A673 (cell line): ENCODE measurements at regions not wholly inside any gene's neighbourhood (a gene's known extent, or its start where the extent isn't known, plus 50 kb on each side); places are given as distances from the start of the nearest gene placed in this dataset.

Experiments used
- BruUV-seq: library from RNA; stranded (reverse); fragments of 400-500 nt; replicated peaks from 2 replicates; lab custom pipeline; 2021; lab: Mats Ljungman, UMichigan
- CTCF ChIA-PET: fragments of 300-600 bp; sonication (Branson Sonifier 250); formaldehyde crosslinking; loops from one replicate; lab custom pipeline; 2022; ENCODE audit warnings: antibody characterized with exemption; lab: Charles Lee
- POLR2A ChIA-PET: fragments of 300-600 bp; sonication (Branson Sonifier 250); formaldehyde crosslinking; loops from one replicate; lab custom pipeline; 2022; ENCODE audit warnings: antibody characterized with exemption; ENCODE audit not compliant: low non-redundant PET; lab: Charles Lee
- DNase-seq: peaks from one replicate; pipeline ENCODE4 v3.0.0-alpha.2; 2015; ENCODE audit warnings: low spot score
- H3K27ac ChIP-seq: fragments of 200-600 bp; sonication (generic); 2 replicates; pipeline ENCODE4 v1.5.1; 2016; ENCODE audit warnings: mixed run types, low read depth, mild to moderate bottlenecking, mixed read lengths, antibody characterized with exemption, low read length; ENCODE audit not compliant: poor library complexity, severe bottlenecking
- H3K27me3 ChIP-seq: fragments of 200-600 bp; sonication (generic); replicated peaks from 2 replicates; pipeline ENCODE4 v1.6.1; 2017; ENCODE audit warnings: mixed run types, low read depth, mild to moderate bottlenecking, mixed read lengths, antibody characterized with exemption, low read length; ENCODE audit not compliant: insufficient read depth, poor library complexity
- H3K36me3 ChIP-seq: fragments of 200-600 bp; sonication (generic); 2 replicates; pipeline ENCODE4 v1.6.1; 2016; ENCODE audit warnings: mixed run types, mild to moderate bottlenecking, mixed read lengths, antibody characterized with exemption, low read length; ENCODE audit not compliant: insufficient read depth, poor library complexity, severe bottlenecking
- H3K4me1 ChIP-seq: fragments of 200-600 bp; sonication (generic); 2 replicates; pipeline ENCODE4 v1.6.1; 2017; ENCODE audit warnings: mixed run types, mild to moderate bottlenecking, mixed read lengths, antibody characterized with exemption, low read length; ENCODE audit not compliant: insufficient read depth, poor library complexity, severe bottlenecking
- H3K4me3 ChIP-seq: fragments of 200-600 bp; sonication (generic); 2 replicates; pipeline ENCODE4 v1.5.1; 2016; ENCODE audit warnings: low read depth, mixed run types, mild to moderate bottlenecking, mixed read lengths, low read length; ENCODE audit not compliant: poor library complexity, severe bottlenecking
- H3K9me3 ChIP-seq: fragments of 200-600 bp; sonication (generic); 2 replicates; pipeline ENCODE4 v1.6.1; 2016; ENCODE audit warnings: mixed run types, low read depth, mild to moderate bottlenecking, mixed read lengths, antibody characterized with exemption, low read length; ENCODE audit not compliant: poor library complexity, severe bottlenecking
- EZH2 ChIP-seq: fragments of 200-600 bp; sonication (generic); IDR thresholded peaks from 2 replicates; pipeline ENCODE4 v1.6.1; 2017; ENCODE audit warnings: borderline replicate concordance, low read depth, mild to moderate bottlenecking, mixed read lengths, antibody characterized with exemption, low read length; ENCODE audit not compliant: poor library complexity, severe bottlenecking
- intact Hi-C: fragments of 100-400 bp; cut with micrococcal nuclease; formaldehyde crosslinking; loops from one replicate; pipeline ENCODE4 v1.10.0; 2022; ENCODE audit not compliant: unreplicated experiment
- TF ChIP-seq, protein P1 (sequence below): fragments of 300-800, 200-600 bp; sonication (generic); conservative IDR thresholded peaks from 2 replicates; pipeline ENCODE4 v1.5.1; 2017; ENCODE audit warnings: low read depth, mild to moderate bottlenecking, antibody characterized with exemption, low read length, moderate library complexity, mixed read lengths

DNA sequence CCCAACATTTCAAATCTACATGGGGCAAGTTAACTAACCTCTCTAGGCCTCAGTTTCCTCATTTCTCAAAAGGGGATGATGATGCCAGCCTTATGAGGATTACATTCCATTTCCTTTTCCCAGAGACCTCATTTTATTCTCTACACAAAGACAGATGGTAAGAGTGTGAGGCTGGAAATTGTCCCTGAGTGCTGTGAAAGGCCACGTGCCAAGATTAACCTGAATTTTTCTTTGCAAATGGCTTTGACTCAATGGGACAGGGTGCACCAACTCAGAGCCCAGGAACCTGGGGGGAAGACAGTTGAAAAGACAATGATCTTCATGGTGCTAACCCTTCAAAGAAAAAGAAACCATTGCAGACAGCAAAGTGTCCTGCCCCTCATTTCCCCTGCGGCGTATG lies 332.8 kb downstream of the TMEM114 start:
- no peak overlapping the region for H3K4me3 ChIP-seq
- no TSS peak for BruUV-seq
- CTCF ChIA-PET: no interaction called here
- POLR2A ChIA-PET: no interaction called here
- H3K36me3 ChIP-seq: no peaks in the 10 kb centered on the region
- H3K9me3 ChIP-seq: no peaks in the 10 kb centered on the region
- no peak overlapping the region for H3K27ac ChIP-seq
- H3K4me1 ChIP-seq: no peaks in the 10 kb centered on the region
- no peak for TF ChIP-seq EZH2
- TF ChIP-seq, protein P1, sequence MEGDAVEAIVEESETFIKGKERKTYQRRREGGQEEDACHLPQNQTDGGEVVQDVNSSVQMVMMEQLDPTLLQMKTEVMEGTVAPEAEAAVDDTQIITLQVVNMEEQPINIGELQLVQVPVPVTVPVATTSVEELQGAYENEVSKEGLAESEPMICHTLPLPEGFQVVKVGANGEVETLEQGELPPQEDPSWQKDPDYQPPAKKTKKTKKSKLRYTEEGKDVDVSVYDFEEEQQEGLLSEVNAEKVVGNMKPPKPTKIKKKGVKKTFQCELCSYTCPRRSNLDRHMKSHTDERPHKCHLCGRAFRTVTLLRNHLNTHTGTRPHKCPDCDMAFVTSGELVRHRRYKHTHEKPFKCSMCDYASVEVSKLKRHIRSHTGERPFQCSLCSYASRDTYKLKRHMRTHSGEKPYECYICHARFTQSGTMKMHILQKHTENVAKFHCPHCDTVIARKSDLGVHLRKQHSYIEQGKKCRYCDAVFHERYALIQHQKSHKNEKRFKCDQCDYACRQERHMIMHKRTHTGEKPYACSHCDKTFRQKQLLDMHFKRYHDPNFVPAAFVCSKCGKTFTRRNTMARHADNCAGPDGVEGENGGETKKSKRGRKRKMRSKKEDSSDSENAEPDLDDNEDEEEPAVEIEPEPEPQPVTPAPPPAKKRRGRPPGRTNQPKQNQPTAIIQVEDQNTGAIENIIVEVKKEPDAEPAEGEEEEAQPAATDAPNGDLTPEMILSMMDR: no peak
- intact Hi-C loops: no loop called here
- no peak for DNase-seq
- no peaks in the 10 kb centered on the region for H3K27me3 ChIP-seq

DNA sequence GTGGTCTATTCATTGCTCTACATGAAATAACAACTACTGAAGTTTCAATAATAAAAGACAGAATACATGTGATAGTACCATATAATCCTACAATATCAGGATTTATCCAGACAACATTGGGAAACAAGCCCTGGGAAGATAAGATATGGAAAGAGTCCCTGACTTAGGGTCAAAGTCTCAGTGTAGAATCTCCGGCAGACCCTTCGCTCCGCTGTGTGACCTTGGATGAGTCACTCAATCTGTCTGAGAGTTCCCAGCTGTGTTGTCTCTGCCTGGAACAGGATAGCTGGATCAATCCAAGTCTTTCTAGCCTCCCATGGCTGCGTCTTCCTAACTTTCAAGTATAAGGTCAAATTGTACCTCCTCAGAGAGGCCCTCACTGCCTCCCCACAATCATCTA lies 335.9 kb downstream of the TMEM114 start:
- DNase-seq: no peak
- no peaks in the 10 kb centered on the region for H3K9me3 ChIP-seq
- ChIA-PET CTCF (no interaction called here), POLR2A (no interaction called here)
- no peaks in the 10 kb centered on the region for H3K4me1 ChIP-seq
- no peak for TF ChIP-seq EZH2
- TF ChIP-seq, protein P1: no peak
- H3K36me3 ChIP-seq: no peaks in the 10 kb centered on the region
- no peak overlapping the region for H3K27ac ChIP-seq
- H3K27me3 ChIP-seq: no peaks in the 10 kb centered on the region
- no TSS peak for BruUV-seq
- intact Hi-C loops: no loop called here
- H3K4me3 ChIP-seq: no peak overlapping the region

DNA sequence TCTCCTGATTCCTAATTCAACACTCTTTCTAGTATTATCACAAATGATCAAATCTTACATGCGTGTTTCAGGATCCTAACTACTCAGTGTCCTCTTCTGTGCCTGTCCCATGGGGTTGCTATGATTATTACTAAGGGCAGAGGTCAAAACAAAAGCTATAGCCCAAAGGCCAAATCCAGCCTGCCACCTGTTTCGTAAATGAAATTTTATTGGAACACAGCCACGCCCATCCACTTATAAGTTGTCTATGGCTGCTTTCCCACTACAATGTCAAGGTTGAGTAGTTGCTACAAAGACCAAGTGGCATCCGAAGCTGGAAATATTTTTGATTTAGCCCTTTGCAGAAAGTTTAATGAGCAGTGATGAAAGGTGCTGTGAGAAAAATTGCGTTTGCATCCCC lies 336.6 kb downstream of the TMEM114 start:
- ChIA-PET POLR2A (no interaction called here), CTCF (no interaction called here)
- no peak overlapping the region for H3K27ac ChIP-seq
- no peaks in the 10 kb centered on the region for H3K36me3 ChIP-seq
- H3K4me3 ChIP-seq: no peak overlapping the region
- H3K9me3 ChIP-seq: no peaks in the 10 kb centered on the region
- DNase-seq: no peak
- intact Hi-C loops: no loop called here
- H3K4me1 ChIP-seq: no peaks in the 10 kb centered on the region
- BruUV-seq: no TSS peak
- H3K27me3 ChIP-seq: no peaks in the 10 kb centered on the region
- TF ChIP-seq EZH2: no peak
- TF ChIP-seq, protein P1: no peak
